ENCODE measurements at regions not wholly inside any gene's neighbourhood (a gene's known extent, or its start where the extent isn't known, plus 50 kb on each side); places are given as distances from the start of the nearest gene placed in this dataset.

GRCh38 chr14:103250874-103251273 is 83.2 kb upstream of the EIF5 start:
- ChIA-PET POLR2A (ENCODE audit: unreplicated experiment) (no interaction called here), CTCF (no interaction called here)
- no peak overlapping the region for H3K9ac ChIP-seq (ENCODE audit: low read length)
- intact Hi-C loops (cut with micrococcal nuclease): no loop called here
- BruUV-seq (replicated peaks): no TSS peak
- H3K36me3 ChIP-seq (ENCODE audit: low read depth, low read length): no peaks in the 10 kb centered on the region
- H3K27ac ChIP-seq (ENCODE audit: low read length): peak overlapping the region; percentile 54
- no peaks in the 10 kb centered on the region for H3K79me2 ChIP-seq (ENCODE audit: low read length)
- peak; percentile 56 for DNase-seq
- H3K27me3 ChIP-seq (ENCODE audit: low read length): no peaks in the 10 kb centered on the region
- peak overlapping the region; percentile 39; the same call in 1 of the 2 replicates for H2AFZ ChIP-seq (ENCODE audit: low read length)
- no peak for TF ChIP-seq CTCF (conservative IDR thresholded peaks at IDR 0.05; ENCODE audit: low read depth, low read length)
- no peak for TF ChIP-seq EZH2 (IDR thresholded peaks at IDR 0.05; ENCODE audit: low read length, unreplicated experiment)
- no peak for TF ChIP-seq EZH2phosphoT487 (IDR thresholded peaks at IDR 0.05; ENCODE audit: borderline replicate concordance, low read length)
- H4K20me1 ChIP-seq (ENCODE audit: low read length): no peaks in the 10 kb centered on the region
- 0 out of 2 replicates have a peak, but pooled peaks cover 5% of the 10 kb centered on the region for H3K9me3 ChIP-seq (ENCODE audit: low read length)
- peak overlapping the region; percentile 59 for H3K4me2 ChIP-seq (ENCODE audit: low read length)
- no peaks in the 10 kb centered on the region for H3F3A ChIP-seq (ENCODE audit: low read length, unreplicated experiment)
- peak; percentile 16; the same call in 1 of the 2 replicates for ATAC-seq
- peaks cover 33% of the 10 kb centered on the region for H3K4me1 ChIP-seq (ENCODE audit: insufficient read depth, low read length)
- no peak overlapping the region for H3K4me3 ChIP-seq (ENCODE audit: low read length)
- H3K9me2 ChIP-seq (replicated peaks; ENCODE audit: low read length): no peaks in the 10 kb centered on the region

- peaks cover 21% of the 10 kb centered on the region for H3K4me1 ChIP-seq (ENCODE audit: insufficient read depth, low read length)
- no peak overlapping the region for H3K27ac ChIP-seq (ENCODE audit: low read length)
- no peak for TF ChIP-seq CTCF (conservative IDR thresholded peaks at IDR 0.05; ENCODE audit: low read depth, low read length)
- no peak for TF ChIP-seq EZH2phosphoT487 (IDR thresholded peaks at IDR 0.05; ENCODE audit: borderline replicate concordance, low read length)
- no peak for TF ChIP-seq EZH2 (IDR thresholded peaks at IDR 0.05; ENCODE audit: low read length, unreplicated experiment)
- no peaks in the 10 kb centered on the region for H3F3A ChIP-seq (ENCODE audit: low read length, unreplicated experiment)
- no peak overlapping the region for H3K4me3 ChIP-seq (ENCODE audit: low read length)
- intact Hi-C loops (cut with micrococcal nuclease): no loop called here
- H3K27me3 ChIP-seq (ENCODE audit: low read length): no peaks in the 10 kb centered on the region
- H4K20me1 ChIP-seq (ENCODE audit: low read length): no peaks in the 10 kb centered on the region
- no peak overlapping the region for H2AFZ ChIP-seq (ENCODE audit: low read length)
- no peaks in the 10 kb centered on the region for H3K79me2 ChIP-seq (ENCODE audit: low read length)
- no peak overlapping the region for H3K4me2 ChIP-seq (ENCODE audit: low read length)
- H3K9me3 ChIP-seq (ENCODE audit: low read length): 0 out of 2 replicates have a peak, but pooled peaks cover 11% of the 10 kb centered on the region
- no TSS peak for BruUV-seq (replicated peaks)
- H3K9ac ChIP-seq (ENCODE audit: low read length): no peak overlapping the region
- CTCF ChIA-PET: no interaction called here
- POLR2A ChIA-PET (ENCODE audit: unreplicated experiment): no interaction called here
- H3K9me2 ChIP-seq (replicated peaks; ENCODE audit: low read length): no peaks in the 10 kb centered on the region
- no peak for ATAC-seq
- DNase-seq: no peak
- no peaks in the 10 kb centered on the region for H3K36me3 ChIP-seq (ENCODE audit: low read depth, low read length)
Measured at GRCh38 chr14:103255555-103255954, 78.5 kb upstream of the EIF5 start.

- no TSS peak for BruUV-seq (replicated peaks)
- H3K4me1 ChIP-seq (ENCODE audit: insufficient read depth, low read length): peaks cover 19% of the 10 kb centered on the region
- no peak overlapping the region for H2AFZ ChIP-seq (ENCODE audit: low read length)
- DNase-seq (no peak), ATAC-seq (no peak)
- ChIA-PET POLR2A (ENCODE audit: unreplicated experiment) (no interaction called here), CTCF (no interaction called here)
- 0 out of 2 replicates have a peak, but pooled peaks cover 11% of the 10 kb centered on the region for H3K9me3 ChIP-seq (ENCODE audit: low read length)
- TF ChIP-seq EZH2phosphoT487 (IDR thresholded peaks at IDR 0.05; ENCODE audit: borderline replicate concordance, low read length) (no peak), CTCF (conservative IDR thresholded peaks at IDR 0.05; ENCODE audit: low read depth, low read length) (no peak), EZH2 (IDR thresholded peaks at IDR 0.05; ENCODE audit: low read length, unreplicated experiment) (no peak)
- no peaks in the 10 kb centered on the region for H3K36me3 ChIP-seq (ENCODE audit: low read depth, low read length)
- H3F3A ChIP-seq (ENCODE audit: low read length, unreplicated experiment): no peaks in the 10 kb centered on the region
- H3K4me3 ChIP-seq (ENCODE audit: low read length): no peak overlapping the region
- no peak overlapping the region for H3K9ac ChIP-seq (ENCODE audit: low read length)
- intact Hi-C loops (cut with micrococcal nuclease): no loop called here
- peak overlapping the region; percentile 39; the same call in 1 of the 2 replicates for H3K27ac ChIP-seq (ENCODE audit: low read length)
- no peaks in the 10 kb centered on the region for H3K9me2 ChIP-seq (replicated peaks; ENCODE audit: low read length)
- H3K79me2 ChIP-seq (ENCODE audit: low read length): no peaks in the 10 kb centered on the region
- H4K20me1 ChIP-seq (ENCODE audit: low read length): no peaks in the 10 kb centered on the region
- H3K4me2 ChIP-seq (ENCODE audit: low read length): no peak overlapping the region
- H3K27me3 ChIP-seq (ENCODE audit: low read length): no peaks in the 10 kb centered on the region
Measured at GRCh38 chr14:103256406-103256805, 77.6 kb upstream of the EIF5 start.

Measured in PC-3 (cell line).